GM21529 (cell line): ENCODE measurements at regions not wholly inside any gene's neighbourhood (a gene's known extent, or its start where the extent isn't known, plus 50 kb on each side); places are given as distances from the start of the nearest gene placed in this dataset.
"Not testable (repeated sequence)": the region's sequence is repeated elsewhere in the genome, so short reads cannot be mapped to it uniquely, and the experiment has no call there.

Experiments
- ATAC-seq: cut with Tn5 transposase; IDR thresholded peaks from one replicate; pipeline ENCODE4 v1.9.1; 2021; ENCODE audit not compliant: unreplicated experiment

- ATAC-seq: no peak
Measured at GRCh38 chr13:109941951-109942350, 155.6 kb upstream of the IRS2 start.

- ATAC-seq: no peak
Measured at GRCh38 chr13:109941221-109941620, 154.8 kb upstream of the IRS2 start.

- ATAC-seq: no peak
Measured at GRCh38 chr13:109940637-109941036, 154.3 kb upstream of the IRS2 start.

- ATAC-seq: no peak
Measured at GRCh38 chr13:109939838-109940237, 153.5 kb upstream of the IRS2 start.

- ATAC-seq: no peak
Measured at GRCh38 chr13:109939180-109939579, 152.8 kb upstream of the IRS2 start.

- no peak for ATAC-seq
Measured at GRCh38 chr13:109938255-109938936, 152.0 kb upstream of the IRS2 start.

- ATAC-seq: not testable (repeated sequence)
Measured at GRCh38 chr13:109934520-109934919, 148.1 kb upstream of the IRS2 start.

- no peak for ATAC-seq
Measured at GRCh38 chr13:109933476-109933875, 147.1 kb upstream of the IRS2 start.

- ATAC-seq: no peak
Measured at GRCh38 chr13:109924376-109924775, 138.0 kb upstream of the IRS2 start.

- ATAC-seq: no peak
Measured at GRCh38 chr13:109922518-109922917, 136.1 kb upstream of the IRS2 start.

- no peak for ATAC-seq
Measured at GRCh38 chr13:109919715-109920375, 133.5 kb upstream of the IRS2 start.

GRCh38 chr13:109918179-109918711, 131.9 kb upstream of the IRS2 start:
- no peak for ATAC-seq

- no peak for ATAC-seq
Measured at GRCh38 chr13:109917422-109917821, 131.0 kb upstream of the IRS2 start.

GRCh38 chr13:109913936-109914510, 127.6 kb upstream of the IRS2 start:
- ATAC-seq: no peak

GRCh38 chr13:109913186-109913585, 126.8 kb upstream of the IRS2 start:
- no peak for ATAC-seq

- ATAC-seq: no peak
Measured at GRCh38 chr13:109910194-109910593, 123.8 kb upstream of the IRS2 start.

GRCh38 chr13:109906976-109907375, 120.6 kb upstream of the IRS2 start:
- ATAC-seq: no peak

GRCh38 chr13:109904218-109904617, 117.8 kb upstream of the IRS2 start:
- no peak for ATAC-seq

- no peak for ATAC-seq
Measured at GRCh38 chr13:109900741-109901140, 114.4 kb upstream of the IRS2 start.

- no peak for ATAC-seq
Measured at GRCh38 chr13:109900320-109900719, 113.9 kb upstream of the IRS2 start.

- no peak for ATAC-seq
Measured at GRCh38 chr13:109899748-109900147, 113.4 kb upstream of the IRS2 start.

- ATAC-seq: no peak
Measured at GRCh38 chr13:109899316-109899715, 112.9 kb upstream of the IRS2 start.
